HK-2 (cell line): ENCODE measurements at regions not wholly inside any gene's neighbourhood (a gene's known extent, or its start where the extent isn't known, plus 50 kb on each side); places are given as distances from the start of the nearest gene placed in this dataset.

Experiments used
- DNase-seq: peaks from one replicate; pipeline ENCODE4 v3.0.0-alpha.2; 2018; ENCODE audit not compliant: unreplicated experiment

DNA sequence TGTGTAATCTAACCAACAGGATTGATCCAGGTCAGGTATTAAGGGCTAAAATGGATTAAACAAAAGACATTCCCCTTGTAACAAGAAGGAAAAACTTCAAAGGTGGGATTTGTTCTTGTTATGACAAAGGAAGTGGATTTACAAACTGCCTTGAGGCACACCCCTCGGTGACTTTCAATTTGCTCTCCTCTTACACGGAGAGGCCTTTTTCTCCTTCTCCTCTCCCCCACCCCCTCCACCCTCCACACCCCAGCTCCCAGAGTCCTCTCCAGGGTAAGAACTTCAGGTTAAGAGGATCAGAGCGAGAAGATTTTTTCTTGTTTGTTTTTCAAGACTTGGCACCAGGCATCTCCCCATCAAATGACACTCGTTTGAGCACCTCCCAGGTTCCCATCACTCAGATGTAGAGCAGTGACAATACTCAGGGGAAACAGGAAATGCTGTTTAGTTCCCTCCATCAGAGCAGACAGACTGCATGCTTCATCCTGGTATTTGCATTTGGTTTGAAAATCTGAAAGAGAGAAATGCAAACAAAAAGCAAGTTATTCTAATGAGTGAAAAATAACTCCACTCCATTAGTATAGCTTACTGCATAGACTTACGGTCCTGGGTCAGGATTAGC is 77.6 kb upstream of the TMEM260 start:
- no peak for DNase-seq

DNA sequence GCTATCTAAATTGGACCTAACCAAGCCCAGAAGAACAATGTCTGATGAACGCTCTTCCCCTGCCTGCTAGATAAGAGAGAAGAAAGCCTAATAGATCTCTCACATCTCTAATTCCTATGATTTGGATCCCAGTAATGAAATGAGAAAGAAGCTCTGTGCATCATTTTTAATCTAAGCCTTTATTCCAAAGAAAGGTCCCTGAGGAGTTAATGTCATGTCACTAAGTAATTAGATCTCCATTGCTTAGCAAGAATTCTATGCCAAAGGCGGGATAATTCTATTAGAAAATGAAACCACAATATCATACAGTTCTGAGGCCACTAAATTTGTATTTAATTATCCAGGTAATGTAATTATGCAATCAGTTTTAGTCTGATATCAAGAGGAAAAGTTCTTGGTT is 74.2 kb upstream of the TMEM260 start:
- DNase-seq, result no peak

DNA sequence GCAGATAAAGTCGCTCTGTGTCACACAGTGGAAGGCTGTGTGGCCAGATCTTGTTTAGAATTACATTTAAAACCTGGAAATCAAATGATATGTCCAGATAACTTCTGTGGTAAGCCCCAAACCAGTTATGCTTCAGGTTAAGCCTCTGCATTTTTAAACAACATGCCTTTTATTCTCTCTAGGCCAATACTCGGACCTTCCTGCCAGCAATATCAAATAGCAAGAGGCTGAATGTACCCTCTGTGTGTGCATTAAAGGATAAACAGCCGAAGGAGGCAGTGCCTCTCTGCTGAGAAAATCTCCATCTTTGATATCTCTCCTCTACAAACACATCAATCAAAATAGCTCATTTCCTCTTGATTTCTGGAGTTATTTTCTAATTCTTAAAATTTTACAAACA is 67.1 kb upstream of the TMEM260 start:
- no peak for DNase-seq

DNA sequence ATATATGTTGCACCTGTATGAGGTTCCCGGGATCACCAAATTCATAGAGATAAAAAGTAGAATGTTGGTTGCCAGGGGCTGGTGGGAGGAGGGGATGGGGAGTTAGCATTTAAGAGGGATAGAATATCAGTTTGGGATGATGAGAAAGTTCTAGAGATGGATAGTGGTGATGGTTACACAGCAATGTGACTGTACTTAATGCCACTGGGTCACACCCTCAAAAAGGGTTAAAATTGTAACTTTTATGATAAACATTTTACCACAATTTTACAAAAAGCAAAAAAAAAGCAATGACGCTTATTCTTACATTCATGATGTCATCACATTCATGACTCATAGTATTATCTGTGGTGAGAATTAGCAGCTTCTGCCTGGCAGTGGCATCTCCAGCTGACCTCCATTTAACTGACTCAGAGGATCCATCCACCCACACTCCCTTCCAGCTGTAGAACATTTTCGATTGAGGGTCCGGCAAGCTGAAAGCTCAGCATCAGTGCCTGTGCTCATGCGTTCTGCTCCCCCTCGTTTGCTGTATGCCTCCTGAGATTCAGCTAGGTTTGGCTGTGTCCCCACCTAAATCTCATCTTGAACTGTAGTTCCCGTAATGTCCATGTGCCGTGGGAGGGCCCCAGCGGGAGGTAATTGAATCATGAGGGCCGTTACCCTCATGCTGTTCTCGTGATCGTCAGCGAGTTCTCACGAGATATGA is 64.8 kb upstream of the TMEM260 start:
- no peak for DNase-seq

DNA sequence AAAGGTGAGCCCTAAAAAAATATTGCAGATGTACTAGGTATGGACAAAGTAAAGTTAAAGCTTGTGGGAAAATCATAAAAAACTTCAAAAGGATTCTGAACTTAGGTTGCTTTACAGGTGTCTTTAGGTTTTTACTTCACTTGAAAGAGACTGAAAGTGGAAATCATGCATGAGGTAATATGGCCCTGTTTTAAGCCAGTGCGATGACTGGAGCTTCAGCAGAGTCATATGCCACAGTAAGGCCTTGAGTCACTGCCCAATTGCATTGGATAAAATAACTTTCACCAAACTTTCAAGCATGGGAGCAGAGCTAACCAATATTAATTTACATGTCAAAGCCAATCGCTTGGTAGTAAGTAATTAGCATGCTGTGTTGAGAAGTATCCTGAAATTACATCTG is 63.9 kb upstream of the TMEM260 start:
- no peak for DNase-seq

DNA sequence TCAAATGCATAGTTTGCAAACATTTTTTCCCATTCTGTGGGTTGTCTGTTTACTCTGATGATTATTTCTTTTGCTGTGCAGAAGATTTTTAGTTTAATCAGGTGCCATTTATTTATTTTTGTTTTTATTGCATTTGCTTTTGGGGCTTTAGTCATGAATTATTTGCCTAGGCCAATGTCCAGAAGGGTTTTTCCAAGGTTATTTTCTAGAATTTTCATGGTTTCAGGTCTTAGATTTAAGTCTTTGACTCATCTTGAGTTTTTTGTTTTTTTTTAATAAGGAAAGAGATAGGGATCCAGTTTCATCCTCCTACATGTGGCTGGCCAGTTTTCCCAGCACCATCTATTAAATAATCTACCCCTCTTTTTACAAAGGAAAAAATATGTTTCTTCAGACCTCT is 57.2 kb upstream of the TMEM260 start:
- no peak for DNase-seq

DNA sequence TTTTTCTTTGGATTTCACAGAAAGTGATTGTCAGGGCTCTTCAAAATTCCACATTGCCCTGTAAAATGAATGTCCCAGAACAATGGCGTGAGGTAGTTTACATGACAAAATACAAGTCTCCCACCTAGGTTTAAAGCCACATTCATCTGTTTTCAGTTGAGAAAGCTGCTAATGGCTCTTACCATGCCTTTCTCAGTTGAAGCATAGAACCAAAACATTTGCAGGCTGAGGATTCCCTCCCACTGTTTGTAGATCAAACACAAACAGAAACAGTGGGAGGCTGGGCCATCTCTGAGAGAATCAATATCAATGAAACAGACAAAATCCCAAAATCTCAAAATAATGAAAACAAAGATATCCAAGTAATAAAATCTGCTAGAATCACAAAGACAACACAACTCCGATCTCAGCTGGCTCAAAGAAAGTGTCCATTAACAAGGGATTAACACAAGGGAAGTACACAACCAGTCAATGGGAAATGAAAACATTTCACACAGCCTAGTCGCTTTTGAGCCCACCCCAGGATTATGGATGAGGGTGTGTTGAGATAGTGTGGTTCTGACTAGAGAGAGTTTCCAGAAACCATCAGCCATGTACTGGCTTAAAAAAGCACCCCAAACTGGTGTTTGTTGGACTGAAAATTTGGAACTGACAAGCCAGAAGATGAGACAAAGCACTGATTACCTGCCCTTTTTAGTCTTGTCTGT is 54.5 kb upstream of the TMEM260 start:
- DNase-seq, result no peak

DNA sequence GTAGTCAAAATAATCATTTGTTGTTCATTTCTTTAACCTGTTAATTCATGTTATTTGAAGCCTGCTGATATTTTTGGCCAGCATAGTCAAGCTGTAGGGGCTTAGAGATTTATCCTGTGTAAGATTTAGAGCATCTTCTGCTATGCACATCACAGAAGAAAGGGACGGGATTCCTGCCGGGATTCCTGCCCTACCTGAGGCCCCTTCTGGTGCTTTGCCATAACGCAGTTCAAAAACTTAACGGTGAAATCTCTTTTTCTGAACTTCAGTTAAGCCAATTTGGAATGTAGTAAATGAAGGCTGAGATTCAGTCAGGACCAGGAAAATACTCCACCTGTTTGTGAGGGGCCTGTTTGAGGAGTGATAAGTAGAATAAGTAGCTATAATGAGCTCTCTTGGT is 50.7 kb upstream of the TMEM260 start:
- no peak for DNase-seq
